ENCODE measurements at regions not wholly inside any gene's neighbourhood (a gene's known extent, or its start where the extent isn't known, plus 50 kb on each side); places are given as distances from the start of the nearest gene placed in this dataset.

GRCh38 chr17:72366626-72367025, 245.8 kb downstream of the SOX9 start:
- Mint-ChIP-seq H3K4me3 (no peak overlapping the region), H3K4me1 (no peaks in the 10 kb centered on the region), H3K9me3 (no peaks in the 10 kb centered on the region), H3K27me3 (no peaks in the 10 kb centered on the region), H3K36me3 (peaks cover 1% of the 10 kb centered on the region), H3K27ac (no peak overlapping the region)

- H3K27me3 Mint-ChIP-seq = no peaks in the 10 kb centered on the region
- no peak overlapping the region for H3K4me3 Mint-ChIP-seq
- no peaks in the 10 kb centered on the region for H3K4me1 Mint-ChIP-seq
- no peaks in the 10 kb centered on the region for H3K9me3 Mint-ChIP-seq
- H3K36me3 Mint-ChIP-seq = no peaks in the 10 kb centered on the region
- H3K27ac Mint-ChIP-seq = no peak overlapping the region
Measured at GRCh38 chr17:72368191-72368590, 247.4 kb downstream of the SOX9 start.

DNA sequence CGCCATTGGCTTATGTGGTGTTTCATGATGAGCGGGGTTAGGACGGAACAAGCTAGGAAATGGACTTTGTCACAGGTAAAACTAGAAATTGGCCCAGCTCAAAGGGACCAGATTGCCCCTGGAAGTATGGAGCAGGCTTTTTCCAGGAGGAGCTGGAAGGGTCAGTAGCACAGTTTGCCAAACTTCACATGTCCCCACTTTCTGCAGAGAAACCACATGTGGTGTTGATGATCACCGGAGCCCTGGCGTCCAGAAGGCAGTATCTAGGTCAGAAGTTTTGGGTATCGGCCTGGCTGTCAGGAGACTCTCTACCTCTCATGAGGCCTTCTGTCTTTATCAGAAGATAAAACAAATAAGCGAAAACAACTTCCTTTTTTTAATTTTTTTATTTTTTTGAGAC, 248.5 kb downstream of the SOX9 start:
- Mint-ChIP-seq H3K27ac (no peak overlapping the region), H3K9me3 (no peaks in the 10 kb centered on the region), H3K4me3 (no peak overlapping the region), H3K36me3 (no peaks in the 10 kb centered on the region), H3K4me1 (no peaks in the 10 kb centered on the region), H3K27me3 (no peaks in the 10 kb centered on the region)

DNA sequence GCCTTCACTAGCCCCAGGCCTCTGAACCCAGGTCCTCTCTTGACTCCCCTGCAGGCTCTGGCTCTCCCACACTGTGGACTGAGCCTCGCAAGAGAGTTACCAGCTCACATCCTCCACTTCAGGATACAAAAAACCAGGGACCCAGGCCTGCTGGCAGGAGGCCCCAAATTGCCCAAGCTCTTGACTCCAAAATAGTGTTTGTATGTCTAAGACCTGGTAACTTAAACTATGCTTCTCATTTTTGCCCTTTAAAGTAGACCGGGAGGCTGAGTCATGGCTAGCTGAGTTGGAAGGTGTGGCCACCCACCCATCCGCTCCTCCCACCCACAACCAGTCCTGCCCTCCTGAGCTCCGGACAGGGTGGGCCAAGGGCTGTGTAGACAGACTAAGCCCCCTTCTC, 250.0 kb downstream of the SOX9 start:
- Mint-ChIP-seq H3K27ac (no peak overlapping the region), H3K36me3 (no peaks in the 10 kb centered on the region), H3K4me3 (no peak overlapping the region), H3K27me3 (peaks cover 1% of the 10 kb centered on the region), H3K4me1 (no peaks in the 10 kb centered on the region), H3K9me3 (no peaks in the 10 kb centered on the region)

DNA sequence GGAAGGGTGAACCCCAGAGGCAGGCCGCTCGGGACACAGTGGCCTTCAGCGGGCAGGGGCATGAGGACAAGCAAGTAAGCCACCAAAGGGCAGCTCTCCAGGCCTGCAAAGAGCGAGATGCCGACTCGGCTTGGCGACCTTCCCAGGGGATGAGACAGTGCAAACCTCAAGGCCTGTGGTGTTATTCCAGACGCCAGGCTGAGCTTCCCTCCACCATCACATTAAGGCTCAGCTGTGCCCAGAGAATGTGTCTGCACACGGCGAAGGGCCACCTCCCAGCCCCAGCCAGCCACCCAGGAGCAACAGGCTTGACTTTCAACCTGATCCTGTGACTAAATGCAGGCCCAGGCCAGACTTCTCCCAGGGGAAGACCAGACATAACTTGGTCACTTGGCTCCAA, 251.4 kb downstream of the SOX9 start:
- no peak overlapping the region for H3K27ac Mint-ChIP-seq
- H3K4me1 Mint-ChIP-seq = no peaks in the 10 kb centered on the region
- H3K4me3 Mint-ChIP-seq = no peak overlapping the region
- H3K9me3 Mint-ChIP-seq = no peaks in the 10 kb centered on the region
- peaks cover 3% of the 10 kb centered on the region for H3K27me3 Mint-ChIP-seq
- H3K36me3 Mint-ChIP-seq = no peaks in the 10 kb centered on the region

DNA sequence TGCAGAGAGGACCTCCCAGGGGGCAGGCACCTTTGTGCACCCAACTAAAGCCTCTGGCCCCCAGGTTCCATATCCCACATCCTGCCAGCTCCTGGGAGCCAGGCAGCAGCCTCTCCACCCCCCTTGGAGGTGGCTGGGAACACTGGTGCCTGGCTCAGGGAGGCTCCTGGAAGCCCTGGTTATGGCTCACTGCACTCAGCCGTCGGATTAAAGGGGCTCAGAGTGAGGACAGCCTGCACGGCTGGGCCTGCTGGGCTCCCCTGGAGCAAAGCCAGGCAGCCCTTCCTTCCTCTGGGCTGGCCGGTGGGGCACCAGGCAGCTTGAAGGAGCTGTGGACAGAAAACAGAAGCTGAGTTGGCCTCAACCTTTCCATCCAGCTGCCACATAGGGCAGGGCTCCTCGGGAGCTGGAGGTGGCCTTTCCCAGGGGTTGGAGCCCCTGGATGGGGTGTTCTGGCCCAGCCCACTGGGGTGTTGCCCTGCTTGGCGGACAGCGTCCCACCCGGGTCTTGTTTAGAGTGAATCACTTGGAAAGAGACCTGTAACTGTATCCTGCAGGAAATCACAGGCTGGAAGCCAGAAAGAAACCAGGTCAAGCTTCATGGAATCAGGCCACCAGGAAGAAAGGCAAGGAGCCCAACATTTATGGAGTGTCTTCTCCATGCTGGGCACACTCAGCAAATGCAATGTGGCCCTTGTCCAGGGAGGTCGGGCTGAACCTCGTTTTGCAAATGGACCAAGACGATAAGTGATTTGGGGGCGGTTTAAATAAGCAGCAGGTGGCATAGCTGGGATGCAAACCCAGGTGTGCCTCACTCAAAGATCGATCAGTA, 253.3 kb downstream of the SOX9 start:
- no peaks in the 10 kb centered on the region for H3K4me1 Mint-ChIP-seq
- H3K27me3 Mint-ChIP-seq = peaks cover 5% of the 10 kb centered on the region
- no peak overlapping the region for H3K27ac Mint-ChIP-seq
- no peak overlapping the region for H3K4me3 Mint-ChIP-seq
- no peaks in the 10 kb centered on the region for H3K36me3 Mint-ChIP-seq
- no peaks in the 10 kb centered on the region for H3K9me3 Mint-ChIP-seq

GRCh38 chr17:72376526-72377345, 255.9 kb downstream of the SOX9 start:
- H3K9me3 Mint-ChIP-seq = no peaks in the 10 kb centered on the region
- H3K4me1 Mint-ChIP-seq = no peaks in the 10 kb centered on the region
- H3K27me3 Mint-ChIP-seq = peaks cover 5% of the 10 kb centered on the region
- no peak overlapping the region for H3K4me3 Mint-ChIP-seq
- no peaks in the 10 kb centered on the region for H3K36me3 Mint-ChIP-seq
- no peak overlapping the region for H3K27ac Mint-ChIP-seq

DNA sequence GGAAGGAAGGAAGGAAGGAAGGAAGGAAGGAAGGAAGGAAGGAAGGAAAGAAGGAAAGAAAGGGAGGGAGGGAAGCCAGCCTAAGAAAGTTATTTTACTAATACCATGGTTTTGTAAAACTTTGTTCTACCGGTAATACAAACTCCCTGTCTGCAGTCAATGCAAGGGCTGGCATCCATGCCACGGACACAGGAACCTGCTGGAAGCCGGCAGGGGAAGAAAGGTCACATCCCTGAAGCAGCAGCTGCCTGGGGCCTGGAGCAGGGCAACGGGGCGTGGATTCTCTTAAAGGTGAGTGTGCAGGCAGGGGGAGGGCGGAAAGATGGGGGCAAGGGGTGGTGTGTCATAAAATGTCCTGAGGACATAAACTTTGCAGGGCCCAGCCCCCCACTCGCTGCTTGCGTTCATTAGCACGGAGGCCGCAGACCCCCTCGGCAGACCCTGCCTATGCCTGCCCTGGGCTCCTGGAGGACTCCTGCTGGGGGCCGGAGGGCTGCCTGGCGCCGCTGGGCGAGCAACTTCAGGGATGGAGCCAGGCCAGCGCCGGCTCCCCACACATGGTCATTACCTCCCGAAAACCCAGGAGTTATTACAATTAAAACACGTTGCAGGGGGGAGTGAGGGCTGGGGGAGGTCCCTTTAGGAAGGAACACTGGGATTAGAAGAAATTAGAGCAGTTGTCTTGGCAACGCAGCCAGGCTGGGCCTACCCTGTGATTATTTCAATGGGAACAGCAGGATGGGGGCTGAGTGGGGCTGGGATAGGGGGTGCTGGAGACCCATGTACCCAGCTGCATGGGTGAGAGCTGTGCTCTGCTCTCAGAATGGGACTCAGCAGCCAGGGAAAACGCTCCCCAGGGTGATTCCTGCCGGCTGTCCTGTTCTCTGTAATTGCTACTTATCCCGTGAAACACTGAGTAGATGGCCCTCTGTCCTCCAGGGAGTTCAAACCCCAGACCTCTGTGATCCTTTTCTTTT, 257.9 kb downstream of the SOX9 start:
- Mint-ChIP-seq H3K4me3 (no peak overlapping the region), H3K9me3 (no peaks in the 10 kb centered on the region), H3K4me1 (no peaks in the 10 kb centered on the region), H3K27ac (no peak overlapping the region), H3K27me3 (peaks cover 5% of the 10 kb centered on the region), H3K36me3 (no peaks in the 10 kb centered on the region)

DNA sequence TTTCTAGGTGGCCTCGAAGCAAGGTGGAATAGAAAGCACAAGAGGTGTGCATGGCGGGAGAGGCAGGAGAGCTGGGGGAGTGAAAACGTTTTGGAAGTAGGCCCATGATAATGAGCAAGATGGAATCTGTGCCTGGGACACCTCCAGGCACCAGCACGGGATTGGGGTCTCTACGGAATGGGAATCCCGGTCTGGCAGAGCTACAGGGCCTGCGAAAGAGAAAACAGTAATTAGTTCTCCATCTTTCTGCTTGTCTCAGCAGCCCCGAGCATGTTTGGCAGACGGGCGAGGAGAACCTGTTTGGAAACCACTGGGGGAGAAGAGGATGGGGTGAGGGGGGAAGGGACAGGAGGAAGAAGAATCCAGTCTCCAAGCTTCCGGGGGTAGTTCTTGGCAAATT, 258.7 kb downstream of the SOX9 start:
- no peak overlapping the region for H3K4me3 Mint-ChIP-seq
- H3K27ac Mint-ChIP-seq = no peak overlapping the region
- no peaks in the 10 kb centered on the region for H3K9me3 Mint-ChIP-seq

GRCh38 chr17:72380120-72380519, 259.3 kb downstream of the SOX9 start:
- Mint-ChIP-seq H3K4me1 (no peaks in the 10 kb centered on the region), H3K4me3 (no peak overlapping the region), H3K27me3 (peaks cover 5% of the 10 kb centered on the region), H3K27ac (no peak overlapping the region), H3K9me3 (no peaks in the 10 kb centered on the region), H3K36me3 (no peaks in the 10 kb centered on the region)

More for the DNA sequence above, 258.7 kb downstream of the SOX9 start:
- H3K4me1 Mint-ChIP-seq = no peaks in the 10 kb centered on the region
- no peaks in the 10 kb centered on the region for H3K36me3 Mint-ChIP-seq
- peaks cover 5% of the 10 kb centered on the region for H3K27me3 Mint-ChIP-seq

DNA sequence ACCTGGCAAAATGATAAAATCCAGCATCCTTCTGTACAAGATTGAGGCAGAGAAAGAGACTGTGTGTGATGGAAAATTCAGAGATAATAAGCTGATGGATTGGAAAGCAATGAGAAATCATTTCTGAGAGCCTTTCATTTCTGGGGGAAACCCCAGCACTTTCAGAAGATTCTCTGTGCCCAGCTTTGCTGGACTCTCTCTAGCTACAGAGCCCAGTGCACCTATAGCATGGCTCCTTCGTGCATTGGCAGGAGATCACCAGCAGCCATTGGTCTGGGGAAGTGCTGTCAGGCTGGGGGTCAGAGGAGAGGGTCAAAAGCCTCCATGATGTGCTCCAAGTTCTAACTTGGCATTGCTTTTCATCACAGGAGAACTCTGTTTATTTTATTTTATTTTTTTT, 259.9 kb downstream of the SOX9 start:
- peaks cover 5% of the 10 kb centered on the region for H3K27me3 Mint-ChIP-seq
- H3K4me3 Mint-ChIP-seq = no peak overlapping the region
- H3K4me1 Mint-ChIP-seq = no peaks in the 10 kb centered on the region
- no peaks in the 10 kb centered on the region for H3K36me3 Mint-ChIP-seq
- no peak overlapping the region for H3K27ac Mint-ChIP-seq
- H3K9me3 Mint-ChIP-seq = no peaks in the 10 kb centered on the region

DNA sequence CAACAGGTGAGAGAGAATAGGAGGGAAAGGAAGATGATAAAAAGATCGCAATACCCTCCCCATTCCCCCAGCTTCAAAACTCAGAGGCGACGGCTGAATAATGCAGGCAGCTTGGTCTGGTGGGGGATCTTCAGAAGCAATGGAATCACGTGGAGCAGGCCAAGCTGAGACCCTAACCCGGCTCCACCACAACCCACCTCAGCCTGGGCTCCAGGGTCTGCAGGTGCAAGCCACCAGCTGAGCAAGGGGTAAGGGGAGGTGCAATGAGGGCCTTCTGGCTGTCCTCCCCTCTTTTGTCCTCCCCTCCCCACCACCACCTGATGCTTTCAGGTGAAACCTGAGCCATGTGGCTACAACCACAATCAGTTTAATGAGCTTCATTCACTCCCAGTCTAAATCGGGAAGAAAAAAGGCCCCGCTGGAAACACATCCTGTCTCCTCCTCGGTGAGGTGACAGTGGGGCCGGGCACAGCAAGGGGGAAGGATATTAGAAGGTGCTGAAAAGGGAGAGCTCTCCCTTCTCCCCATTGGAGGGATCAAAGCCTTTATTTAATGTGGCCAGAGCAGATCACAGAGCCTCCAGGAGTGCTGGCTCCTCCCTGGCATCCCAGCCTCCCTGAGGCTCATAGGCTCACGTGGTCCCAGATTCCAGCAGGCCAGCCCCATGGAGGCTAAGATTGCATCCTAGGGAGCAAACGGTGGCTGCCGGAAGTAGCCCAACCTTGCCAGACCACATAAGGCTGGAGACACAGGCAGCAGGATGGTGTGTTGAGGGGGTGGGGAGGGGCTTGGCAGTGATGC, 261.0 kb downstream of the SOX9 start:
- Mint-ChIP-seq H3K27me3 (peaks cover 4% of the 10 kb centered on the region), H3K27ac (no peak overlapping the region), H3K4me1 (no peaks in the 10 kb centered on the region), H3K4me3 (no peak overlapping the region), H3K9me3 (no peaks in the 10 kb centered on the region), H3K36me3 (no peaks in the 10 kb centered on the region)

GRCh38 chr17:72382971-72383722, 262.3 kb downstream of the SOX9 start:
- H3K9me3 Mint-ChIP-seq = no peaks in the 10 kb centered on the region
- H3K4me3 Mint-ChIP-seq = no peak overlapping the region
- no peaks in the 10 kb centered on the region for H3K36me3 Mint-ChIP-seq
- peaks cover 3% of the 10 kb centered on the region for H3K27me3 Mint-ChIP-seq
- no peaks in the 10 kb centered on the region for H3K4me1 Mint-ChIP-seq
- H3K27ac Mint-ChIP-seq = no peak overlapping the region

GRCh38 chr17:72385475-72385874, 264.7 kb downstream of the SOX9 start:
- Mint-ChIP-seq H3K4me1 (no peaks in the 10 kb centered on the region), H3K4me3 (no peak overlapping the region)

More at GRCh38 chr17:72385475-72385874, 264.7 kb downstream of the SOX9 start:
- Mint-ChIP-seq H3K36me3 (no peaks in the 10 kb centered on the region), H3K27ac (no peak overlapping the region), H3K9me3 (no peaks in the 10 kb centered on the region), H3K27me3 (peaks cover 2% of the 10 kb centered on the region)

All from activated naive CD4-positive, alpha-beta T cell treated with anti-CD3 and anti-CD28 coated beads, Interleukin-2, amount 50 U/mL, for 24 hours (primary cell).